Heart left ventricle (tissue), 13 donors: ENCODE measurements at regions not wholly inside any gene's neighbourhood (a gene's known extent, or its start where the extent isn't known, plus 50 kb on each side); places are given as distances from the start of the nearest gene placed in this dataset.

Experiments
- CTCF ChIP-seq, 12 donors: fragments of 200-600 bp; sonication (generic) in 4 of 12; IDR thresholded peaks; one replicate each; pipeline versions ENCODE4 v1.5.0 to v1.8.0; 2018 to 2022; ENCODE audit warnings: antibody characterized with exemption in 12 of 12, mild to moderate bottlenecking in 5 of 12
- POLR2A ChIP-seq, 2 donors: fragments of 450-650 bp; IDR thresholded peaks; one replicate each; pipeline ENCODE4 v1.6.1; 2017; ENCODE audit warnings: antibody characterized with exemption in 2 of 2, mild to moderate bottlenecking in 2 of 2, moderate library complexity in 2 of 2
- donor health status: ischemic (EF 13 %, LVEDD 7.1; RV severe dilation, severe dysfunction).
- donor health status: DM: no; HTN: yes; CAD: no.
- donor health status: DM: no; HTN: no; CAD: no.
- donor health status: ischemic (EF 25% LVEDD 6.9; RV normal size, moderate dysfunction).
- donor health status: ischemic (EF 25% LVEDD 5.7; RV mildly dilated, moderate dysfunction).
- donor health status: ischemic (EF 35%, LVEDD 5.7; RV mildly dilated, moderate dysfunction).
- donor health status: nonischemic (EF 11% LVEDD 7.7; RV severe dilation, severe dysfunction).
- donor health status: DM: yes; HTN: yes; CAD: no.
- donor health status: PGD.
- donor health status: ischemic (EF 29% LVEDD 5.4; RV normal size, mild dysfunction).
- donor health status: nonischemic (EF 23%, LVEDD 6.1; RV moderate dilation, normal function).

- TF ChIP-seq CTCF (IDR thresholded peaks at IDR 0.05) (no peak), POLR2A (IDR thresholded peaks at IDR 0.05) (no peak)
Measured at GRCh38 chr13:31056644-31057271, 104.9 kb downstream of the HSPH1 start.
